ENCODE measurements at regions not wholly inside any gene's neighbourhood (a gene's known extent, or its start where the extent isn't known, plus 50 kb on each side); places are given as distances from the start of the nearest gene placed in this dataset.

DNA sequence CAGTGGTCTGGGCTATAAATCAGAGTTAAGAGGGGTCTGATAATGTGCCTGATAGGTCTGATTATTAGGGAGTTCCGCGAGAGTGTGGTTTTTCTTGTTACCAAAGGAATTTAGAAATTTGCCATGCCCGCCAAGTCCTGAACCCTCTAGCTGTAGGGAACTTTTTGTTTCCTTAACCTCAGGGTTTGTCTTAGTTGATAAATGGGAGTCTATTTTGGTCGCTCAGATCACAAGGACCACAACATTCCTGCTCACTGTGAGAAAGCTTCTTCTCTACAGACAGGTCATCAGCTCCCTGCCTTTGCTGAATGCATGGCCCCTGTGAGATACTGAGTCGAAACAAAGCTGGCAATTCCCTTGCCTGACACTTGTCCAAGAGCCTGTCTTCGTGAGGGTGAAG, 497.8 kb downstream of the HS3ST4 start:
- no peak for DNase-seq

DNA sequence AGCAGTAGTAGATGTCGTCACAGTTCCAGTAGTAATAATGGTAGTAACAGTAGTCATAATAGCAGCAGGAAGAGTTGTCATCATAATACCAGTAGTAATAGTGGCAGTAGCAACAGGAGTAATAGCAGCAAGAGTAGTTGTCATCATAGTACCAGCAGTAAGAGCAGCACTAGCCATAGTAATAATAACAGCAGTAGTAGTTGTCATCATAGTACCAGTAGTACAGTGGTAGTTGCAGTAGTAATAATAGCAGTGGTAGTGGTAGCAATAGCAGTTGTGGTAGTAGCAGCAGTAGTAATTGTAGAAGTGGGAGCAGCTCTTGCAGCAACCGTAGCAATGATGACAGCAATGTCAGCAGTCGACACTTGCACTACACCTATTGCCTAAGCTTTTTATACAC, 502.8 kb downstream of the HS3ST4 start:
- DNase-seq: no peak

DNA sequence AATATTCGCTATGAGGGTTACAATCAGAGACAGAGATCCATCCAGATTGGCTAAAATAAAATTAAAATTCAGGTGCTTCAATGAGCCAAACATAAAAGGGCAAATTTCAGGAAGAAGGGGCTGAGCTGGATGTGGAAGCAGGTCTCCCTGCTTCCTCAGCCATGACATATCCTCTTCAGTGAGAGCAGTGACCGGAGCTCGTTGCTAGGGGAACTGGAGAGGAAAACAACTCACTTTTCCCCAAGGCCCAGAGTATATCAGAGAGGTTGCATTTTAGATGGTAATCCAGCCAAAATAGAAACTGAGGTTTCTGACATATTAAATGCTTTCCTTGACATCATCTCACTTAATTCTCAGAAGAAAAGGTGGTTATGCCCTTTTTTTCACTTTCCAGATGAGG, 503.5 kb downstream of the HS3ST4 start:
- DNase-seq: no peak

DNA sequence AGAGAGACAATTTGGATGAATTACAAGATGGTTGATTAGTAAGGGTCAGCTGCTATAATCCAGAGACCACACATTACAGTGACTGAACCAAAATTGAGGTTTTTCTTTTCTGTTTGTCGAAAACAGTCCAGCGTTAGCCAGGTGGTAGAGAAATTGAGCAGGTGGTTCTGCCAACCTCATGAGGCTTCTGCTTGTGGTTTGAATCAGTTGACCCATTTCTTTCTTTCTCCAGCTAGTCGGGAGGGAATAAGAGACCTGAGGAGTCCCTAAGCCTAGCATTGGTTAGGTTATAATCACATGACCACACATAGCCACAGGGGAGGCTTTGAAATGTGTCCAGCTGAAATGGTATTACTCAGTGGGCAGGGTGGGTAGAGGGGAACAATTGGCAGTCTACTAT, 504.6 kb downstream of the HS3ST4 start:
- DNase-seq: no peak

DNA sequence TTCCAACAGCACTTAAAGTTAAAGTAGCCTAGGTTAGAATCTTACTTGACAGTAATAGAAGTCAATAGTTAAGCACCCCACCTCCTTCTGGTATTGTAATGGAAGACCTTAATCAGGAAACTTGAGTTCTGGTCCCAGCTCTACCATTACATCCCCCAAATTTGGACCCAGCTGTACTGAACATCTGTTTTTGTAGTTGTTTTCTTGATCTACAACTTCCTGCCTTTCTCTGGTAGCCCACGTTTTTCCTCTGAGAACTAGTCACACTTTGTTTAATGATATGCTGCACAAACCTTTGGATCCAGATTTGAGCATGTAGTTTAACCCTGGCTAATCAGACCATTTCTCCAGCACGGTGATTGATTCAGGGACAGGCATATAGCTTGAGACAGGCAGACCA, 505.0 kb downstream of the HS3ST4 start:
- no peak for DNase-seq

DNA sequence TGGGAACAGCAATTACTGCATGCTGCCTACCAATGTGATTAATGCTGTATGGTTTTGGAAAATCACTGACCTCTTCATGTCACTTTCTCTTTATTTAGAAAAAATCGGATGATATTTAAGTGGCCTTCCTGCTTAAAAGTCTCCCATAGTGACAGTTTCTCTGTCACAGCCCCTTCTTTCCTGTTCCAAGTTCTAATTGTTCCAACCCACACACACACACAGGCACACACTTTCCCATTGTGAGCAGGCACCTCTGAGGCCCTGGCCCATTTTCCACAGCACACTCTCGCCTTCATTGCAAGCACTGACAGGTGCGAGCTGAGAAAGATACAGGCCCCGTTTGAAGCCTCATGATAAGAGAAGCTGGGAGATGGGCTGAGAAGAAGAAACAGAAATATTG, 505.9 kb downstream of the HS3ST4 start:
- DNase-seq: no peak

DNA sequence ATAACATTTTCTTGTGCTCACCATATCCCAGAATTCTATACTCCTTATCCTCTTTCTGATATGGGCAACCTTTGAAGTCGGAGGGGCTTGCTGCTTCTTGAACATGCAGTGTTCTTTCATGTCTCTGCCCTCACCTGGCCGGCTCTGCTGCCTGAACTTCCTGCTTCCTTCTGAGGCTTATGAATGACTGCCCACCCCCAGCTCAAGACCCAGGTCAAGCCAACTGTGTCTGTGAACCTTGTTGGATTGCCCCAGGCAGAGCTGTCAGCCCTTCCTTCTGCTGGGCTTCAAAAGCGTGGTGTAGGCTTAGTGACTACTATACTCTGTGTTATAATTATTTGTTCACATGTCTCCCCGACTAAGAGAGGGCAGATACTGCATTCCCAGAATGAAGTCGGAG, 506.5 kb downstream of the HS3ST4 start:
- no peak for DNase-seq

DNA sequence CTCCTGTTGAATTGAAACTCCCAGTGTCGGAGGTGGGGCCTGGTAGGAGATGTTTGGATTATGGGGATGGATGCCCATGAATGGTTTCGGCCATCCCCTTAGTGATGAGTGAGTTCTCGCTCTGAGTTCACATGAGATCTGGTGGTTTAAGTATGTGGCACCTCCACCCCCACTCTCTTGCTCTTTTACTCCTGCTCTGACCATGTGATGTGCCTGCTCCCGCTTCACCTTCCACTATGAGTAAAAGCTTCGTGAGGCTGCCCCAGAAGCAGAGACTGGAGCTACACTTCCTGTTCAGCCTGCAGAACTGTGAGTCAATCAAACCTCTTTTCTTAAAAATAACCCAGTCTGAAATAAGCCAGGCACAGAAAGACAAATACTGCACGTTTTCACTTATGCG, 512.4 kb downstream of the HS3ST4 start:
- DNase-seq: no peak

DNA sequence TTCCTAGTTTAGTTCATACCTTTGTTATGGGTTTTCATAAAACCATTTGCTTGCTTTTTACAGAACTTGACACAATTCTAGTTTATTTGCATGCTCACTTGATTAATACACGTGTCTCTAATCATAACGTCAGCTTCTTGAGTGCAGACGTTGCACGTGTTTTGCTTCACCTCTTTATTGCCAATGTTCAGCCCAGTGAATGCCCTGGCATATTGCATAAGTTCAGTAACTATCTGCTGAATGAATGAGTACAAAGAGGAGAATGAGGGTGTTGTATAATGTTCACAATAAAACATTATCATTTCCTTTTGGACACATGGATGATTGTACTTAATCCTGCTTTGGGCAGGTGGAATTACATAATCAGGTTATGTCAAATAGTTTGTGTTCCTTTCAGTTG, 519.8 kb downstream of the HS3ST4 start:
- DNase-seq: no peak

DNA sequence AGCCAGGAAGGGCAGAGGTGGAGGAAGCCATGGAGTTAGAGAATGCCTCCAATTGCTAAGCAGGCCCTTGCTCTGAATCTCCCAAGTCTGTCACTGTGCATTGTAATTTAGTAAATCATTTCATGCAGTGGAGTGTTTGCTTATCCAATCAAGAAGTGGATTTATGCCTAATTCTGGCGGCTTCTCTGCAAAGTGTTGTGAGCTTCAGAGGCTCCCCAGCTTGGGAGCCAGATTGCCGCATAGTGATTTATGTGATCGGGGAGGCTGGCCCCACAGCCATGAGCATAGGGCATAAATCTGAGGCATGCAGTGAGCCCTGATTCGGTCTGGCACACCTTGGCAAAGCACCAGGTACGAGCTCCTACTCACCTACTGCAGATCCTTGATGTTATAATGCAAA, 520.8 kb downstream of the HS3ST4 start:
- DNase-seq: no peak

DNA sequence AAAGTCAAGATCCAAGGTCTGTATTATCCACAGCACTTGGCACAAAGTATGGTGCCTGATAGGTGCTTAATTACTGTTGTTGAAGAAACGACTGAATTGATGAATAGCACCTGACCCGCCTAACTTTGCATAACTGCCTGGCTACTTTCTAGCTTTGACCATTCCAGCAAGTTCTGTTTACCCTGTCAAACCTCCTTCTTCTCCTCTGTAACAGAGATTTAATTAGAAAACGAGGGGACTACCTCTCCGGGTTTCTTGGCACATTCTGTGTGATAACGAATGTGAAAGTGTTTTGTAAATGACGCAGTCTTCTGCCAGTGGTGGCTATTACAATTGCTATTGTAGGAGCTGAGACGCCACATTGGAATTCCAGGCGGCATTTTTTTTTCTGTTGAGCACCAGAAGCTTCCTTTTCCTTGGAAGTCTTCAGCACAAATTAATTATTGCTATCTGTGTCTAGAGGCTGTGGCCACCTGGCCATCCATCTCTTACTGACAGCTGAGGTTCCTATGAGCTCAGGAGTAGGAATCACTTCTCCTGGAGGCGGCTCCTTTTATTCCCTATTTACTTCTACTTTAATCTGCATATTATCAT, 522.9 kb downstream of the HS3ST4 start:
- no peak for DNase-seq

DNA sequence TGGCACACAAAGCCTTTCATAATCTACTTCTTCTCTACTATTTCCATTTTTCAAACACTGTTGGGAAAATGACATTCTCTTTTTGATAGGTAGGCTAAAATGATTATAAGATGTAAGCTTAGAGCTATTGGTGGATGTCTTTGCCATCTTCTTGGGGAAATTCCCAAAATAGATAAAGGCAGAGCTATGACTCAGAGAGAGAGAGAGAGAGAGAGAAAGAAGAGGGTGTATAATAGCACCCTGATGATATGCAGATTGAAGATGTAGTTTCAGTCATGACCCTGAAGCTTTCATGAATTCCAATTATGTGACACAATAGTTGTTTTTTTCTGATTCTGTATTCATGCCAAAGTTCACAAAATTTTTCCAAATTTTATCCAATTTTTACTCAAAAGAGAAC, 529.1 kb downstream of the HS3ST4 start:
- DNase-seq: no peak

DNA sequence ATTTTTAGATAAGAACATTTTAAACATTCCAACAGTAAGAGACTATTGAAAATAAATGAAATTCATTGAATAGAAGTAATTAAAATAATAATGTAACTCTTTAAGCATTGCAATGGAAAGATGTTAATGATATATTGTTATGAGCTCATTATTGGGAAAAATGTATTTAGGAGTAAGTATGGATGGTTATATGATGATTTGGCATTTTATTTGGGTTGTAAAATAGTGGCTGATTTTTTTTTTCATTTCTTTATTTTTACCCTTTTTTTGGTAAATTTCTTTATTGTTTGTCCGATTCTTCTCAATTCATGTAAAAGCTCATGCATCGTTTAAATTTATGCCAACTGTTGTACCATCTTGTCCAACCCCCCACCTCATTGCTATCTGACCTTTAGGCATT, 539.9 kb downstream of the HS3ST4 start:
- no peak for DNase-seq

DNA sequence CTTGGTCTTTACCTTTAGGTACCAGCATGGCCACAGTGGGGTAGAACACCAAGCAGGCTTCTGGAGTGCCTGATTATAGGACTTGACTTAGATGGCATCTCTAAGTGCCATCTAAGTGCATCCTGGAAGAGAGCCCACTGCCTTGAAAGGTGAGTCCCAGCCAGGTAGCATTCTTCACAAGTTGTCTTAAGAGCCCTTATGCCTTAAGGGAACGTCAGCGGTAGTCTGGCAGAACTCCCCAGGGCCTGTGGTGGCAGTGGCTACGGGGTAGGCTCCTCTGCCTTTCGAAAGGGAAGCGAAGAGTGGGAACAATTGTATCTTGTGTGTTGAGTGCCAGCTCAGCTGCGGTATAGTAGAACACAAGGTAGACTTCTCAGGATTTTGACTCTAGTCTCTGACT, 549.0 kb downstream of the HS3ST4 start:
- DNase-seq: no peak

DNA sequence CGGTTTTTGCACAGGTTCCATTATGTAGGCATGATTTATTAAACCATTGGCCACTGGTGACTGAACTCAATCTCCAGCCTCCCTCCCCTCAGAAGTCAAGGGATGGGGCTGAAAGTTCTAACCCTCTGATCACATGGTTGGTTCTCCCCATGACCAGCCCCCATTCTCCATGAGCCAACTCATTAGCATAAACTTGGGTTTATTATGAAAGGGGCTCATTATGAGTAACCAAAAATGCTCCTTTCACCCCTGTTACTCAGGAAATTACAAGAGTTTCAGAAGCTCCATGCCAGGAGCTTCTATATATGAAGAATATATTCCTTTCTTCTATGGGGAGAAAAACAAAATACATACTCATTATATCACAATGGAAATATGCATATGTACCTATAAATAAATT, 555.3 kb downstream of the HS3ST4 start:
- no peak for DNase-seq

DNA sequence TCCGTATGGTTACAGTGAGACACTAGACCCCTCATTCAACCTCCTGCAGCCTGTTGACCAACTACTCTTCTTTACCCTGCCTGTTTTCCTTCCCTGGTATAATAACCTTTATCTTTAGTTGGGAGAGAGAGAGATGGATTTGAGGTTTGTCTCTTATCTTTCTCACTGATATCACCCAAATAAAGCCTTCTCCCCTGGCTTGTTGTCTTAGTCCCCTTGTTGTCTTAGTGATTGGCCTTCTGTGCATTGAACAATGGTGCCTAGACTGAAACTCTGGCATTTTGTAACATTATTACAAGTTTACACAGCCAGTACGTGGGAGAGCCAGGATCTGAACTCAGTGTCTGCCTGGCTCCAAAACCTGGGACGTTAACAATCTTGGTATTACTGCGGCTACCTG, 560.8 kb downstream of the HS3ST4 start:
- no peak for DNase-seq

DNA sequence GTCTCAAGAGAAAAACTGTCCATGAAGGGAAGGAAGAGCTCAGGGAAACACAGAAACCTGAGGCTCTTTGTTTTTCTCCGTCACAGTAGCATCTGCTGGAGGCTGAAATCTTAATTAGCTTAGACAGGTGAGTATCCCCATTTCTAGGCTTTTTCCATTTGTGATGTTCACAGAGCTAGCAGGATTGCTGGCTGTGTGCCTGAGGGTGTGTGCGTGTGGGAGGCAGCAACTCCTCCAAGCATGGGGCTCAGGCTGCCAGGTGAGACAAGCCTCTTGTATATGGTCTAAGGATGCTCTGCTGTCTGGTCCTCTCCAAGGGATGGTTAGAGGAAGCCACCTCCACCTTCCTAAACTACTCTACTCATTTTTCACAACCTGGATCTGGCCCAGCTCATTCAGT, 569.9 kb downstream of the HS3ST4 start:
- DNase-seq: no peak

DNA sequence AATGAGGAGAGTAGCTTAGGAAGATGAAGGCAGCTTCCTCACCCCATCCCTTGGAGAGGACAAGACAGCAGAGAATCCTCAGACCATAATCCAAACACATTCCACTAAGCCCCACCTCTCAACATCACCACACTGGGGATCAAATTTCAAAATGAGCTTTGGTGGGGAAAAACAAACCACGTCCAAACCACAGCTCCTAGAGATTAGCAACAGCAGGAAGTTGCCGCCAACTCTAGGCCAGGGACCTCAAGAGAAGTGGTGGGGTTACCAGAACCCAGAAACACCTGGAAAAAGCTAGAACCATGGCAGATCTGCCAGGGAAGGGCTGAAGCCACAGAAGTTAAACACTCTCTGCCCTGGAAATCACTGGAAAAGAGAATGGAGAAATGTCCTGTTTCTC, 571.6 kb downstream of the HS3ST4 start:
- no peak for DNase-seq

DNA sequence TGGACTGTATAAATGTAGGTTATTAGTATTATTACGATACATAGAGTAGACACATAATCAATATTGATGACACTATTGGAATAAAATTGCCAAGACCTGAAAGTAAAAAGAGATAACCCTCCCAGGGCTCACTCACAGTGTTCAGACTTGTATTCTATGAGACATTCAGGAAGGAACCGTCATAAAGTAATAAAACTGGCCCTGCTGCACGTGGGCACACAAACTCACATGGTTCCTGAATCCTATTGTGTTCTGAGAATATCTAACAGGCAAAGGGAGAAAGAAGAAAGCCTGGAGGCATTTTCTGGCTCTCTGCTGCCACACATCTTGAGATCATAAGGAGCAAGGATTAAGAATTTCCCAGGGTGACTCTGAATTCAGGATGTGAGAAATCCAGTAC, 575.9 kb downstream of the HS3ST4 start:
- no peak for DNase-seq

DNA sequence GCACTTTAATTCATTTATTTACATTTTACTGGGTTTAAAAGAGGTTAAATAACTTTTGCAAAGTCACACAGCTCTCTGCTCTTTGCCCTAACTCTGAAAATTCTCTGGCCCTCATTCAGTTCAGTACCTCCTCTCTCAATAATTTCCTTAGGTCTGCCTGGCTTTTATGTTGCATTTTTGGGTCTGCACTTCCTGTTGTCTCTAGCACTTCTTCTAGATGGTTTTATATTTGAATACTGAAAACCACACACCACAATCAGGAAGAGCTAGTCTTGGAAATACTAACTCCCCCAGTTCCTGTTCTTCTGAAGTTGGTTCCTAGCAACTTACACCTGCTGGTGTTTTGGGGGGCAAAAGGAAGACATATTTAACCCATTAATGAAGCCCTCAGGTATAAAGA, 577.9 kb downstream of the HS3ST4 start:
- DNase-seq: no peak

DNA sequence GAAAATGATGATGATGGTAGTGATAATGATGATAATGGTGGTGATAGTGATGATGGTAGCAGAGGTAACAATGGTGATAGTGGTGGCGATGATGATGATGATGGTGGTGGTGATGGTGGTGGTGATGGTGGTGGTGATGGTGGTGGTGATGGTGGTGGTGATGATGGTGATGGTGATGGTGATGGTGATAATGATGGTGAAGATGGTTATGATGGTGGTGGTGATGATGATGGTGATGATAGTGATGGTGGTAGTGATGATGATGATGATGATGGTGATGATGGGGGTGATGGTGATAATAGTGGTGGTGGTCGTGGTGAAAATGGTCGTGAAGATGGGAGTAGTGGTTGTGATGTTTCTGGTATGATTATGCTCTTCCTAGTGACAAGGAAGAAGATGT, 581.8 kb downstream of the HS3ST4 start:
- no peak for DNase-seq

DNA sequence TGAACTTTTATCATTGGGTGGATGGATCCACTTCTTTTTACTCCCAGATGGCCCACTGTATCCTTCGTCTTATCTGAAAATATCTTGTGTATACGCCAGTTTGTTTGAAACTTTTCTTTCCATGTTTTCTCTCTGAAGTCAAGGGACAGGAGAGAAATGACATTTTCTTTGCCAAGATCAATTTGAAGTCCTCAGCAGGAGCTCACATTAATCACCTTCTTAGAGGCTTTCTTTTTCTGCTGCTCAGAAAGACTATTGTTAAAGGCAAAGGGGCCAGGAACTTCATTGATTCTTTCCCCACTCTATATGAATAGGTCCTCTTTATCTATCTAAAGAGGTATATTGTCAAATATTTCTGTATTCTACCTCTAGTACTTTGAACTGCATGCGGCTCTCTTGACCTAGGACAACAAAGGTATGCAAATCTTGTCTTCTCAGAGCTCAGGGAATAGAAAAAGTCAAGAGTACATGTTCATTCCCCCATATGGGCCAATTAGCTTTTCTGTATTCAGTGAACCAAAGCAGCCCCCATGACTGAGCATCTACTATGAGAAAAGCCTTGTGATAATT, 583.3 kb downstream of the HS3ST4 start:
- DNase-seq: no peak

DNA sequence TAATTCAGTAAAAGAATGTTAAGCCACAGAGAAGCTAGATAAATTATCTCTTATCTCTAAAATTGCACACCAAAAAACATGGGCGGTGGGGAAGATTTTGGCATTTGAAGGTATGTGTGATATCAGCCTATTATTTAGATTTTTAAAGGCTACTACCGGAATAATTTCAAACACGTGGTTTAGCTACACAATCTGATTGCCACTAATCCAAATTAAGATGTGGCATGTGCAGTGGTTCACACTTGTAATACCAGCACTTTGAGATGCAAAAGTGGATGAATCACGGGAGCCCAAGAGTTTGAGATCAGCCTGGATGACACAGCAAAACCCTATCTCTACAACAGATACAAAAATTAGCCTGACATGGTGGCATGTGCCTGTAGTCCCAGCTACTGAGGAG, 584.5 kb downstream of the HS3ST4 start:
- no peak for DNase-seq

DNA sequence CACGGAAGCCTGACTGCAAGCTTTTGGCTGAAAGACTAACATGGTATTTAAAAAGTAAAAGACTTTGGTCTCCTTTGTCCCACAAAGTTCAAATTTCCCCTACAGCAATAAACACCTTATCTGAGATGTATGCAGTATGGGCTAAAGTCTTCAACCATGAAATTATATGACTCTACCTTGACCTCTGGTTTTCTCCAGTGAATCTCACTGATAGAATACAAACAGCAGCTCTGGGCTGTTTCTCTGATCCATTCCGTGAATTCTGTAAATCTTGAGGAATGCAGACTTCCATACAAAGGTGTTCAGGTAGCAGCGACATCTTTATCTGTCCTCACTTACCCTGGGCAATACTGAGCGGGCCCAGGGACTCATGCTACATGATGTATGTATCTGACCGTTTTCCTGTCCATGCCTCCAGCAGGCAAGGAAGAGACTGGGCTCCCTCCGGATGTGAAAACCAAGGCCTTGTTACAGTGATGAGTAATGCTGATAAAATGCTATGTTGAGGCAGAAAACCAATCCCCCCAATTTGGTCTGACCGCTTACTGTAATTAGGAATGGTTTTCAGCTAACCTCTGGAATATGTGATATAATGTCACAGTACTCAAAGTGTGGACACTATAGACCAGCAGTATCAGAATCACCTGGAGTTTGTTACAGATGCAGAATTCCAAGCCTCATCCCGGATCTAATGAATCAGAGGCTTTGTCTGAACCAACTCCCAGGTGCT, 589.8 kb downstream of the HS3ST4 start:
- DNase-seq: no peak
